ENCODE measurements at regions not wholly inside any gene's neighbourhood (a gene's known extent, or its start where the extent isn't known, plus 50 kb on each side); places are given as distances from the start of the nearest gene placed in this dataset.

DNA sequence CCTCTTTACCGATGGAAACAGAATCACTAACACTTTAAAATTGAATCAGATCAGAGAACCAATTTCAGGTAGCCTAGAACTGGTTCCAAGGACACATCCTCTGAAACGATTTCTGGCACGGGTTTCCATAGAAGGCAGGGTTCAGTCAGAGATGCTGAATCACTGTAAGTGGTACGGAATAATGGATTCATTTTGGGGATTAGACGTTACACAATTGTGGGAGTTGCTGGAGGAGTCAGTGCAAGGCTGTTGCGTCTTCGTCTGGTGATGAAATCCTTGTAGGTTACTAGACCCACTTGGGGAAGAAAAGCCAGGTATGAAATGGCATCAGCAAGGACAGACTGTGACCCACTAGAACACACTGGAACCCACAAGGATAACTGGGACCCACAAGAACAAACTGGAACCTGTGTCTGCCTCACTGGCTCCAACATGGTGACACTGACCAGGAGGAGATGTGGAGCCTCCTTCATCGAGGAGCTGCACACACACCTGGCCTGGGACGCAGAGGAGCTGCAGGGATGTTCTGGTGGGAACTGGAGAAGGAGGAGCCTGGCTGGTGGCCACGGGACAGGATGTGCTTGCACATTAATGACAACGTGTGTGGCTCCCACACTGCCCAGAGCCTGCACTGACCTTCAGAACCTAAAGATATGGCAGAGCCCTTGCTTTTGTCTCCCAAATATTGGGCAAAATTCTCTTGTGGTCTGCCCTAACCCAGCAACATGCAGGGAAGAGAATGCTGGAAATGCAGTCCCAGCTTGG is 105.1 kb downstream of the TRAPPC11 start:
- TF ChIP-seq, protein P1, sequence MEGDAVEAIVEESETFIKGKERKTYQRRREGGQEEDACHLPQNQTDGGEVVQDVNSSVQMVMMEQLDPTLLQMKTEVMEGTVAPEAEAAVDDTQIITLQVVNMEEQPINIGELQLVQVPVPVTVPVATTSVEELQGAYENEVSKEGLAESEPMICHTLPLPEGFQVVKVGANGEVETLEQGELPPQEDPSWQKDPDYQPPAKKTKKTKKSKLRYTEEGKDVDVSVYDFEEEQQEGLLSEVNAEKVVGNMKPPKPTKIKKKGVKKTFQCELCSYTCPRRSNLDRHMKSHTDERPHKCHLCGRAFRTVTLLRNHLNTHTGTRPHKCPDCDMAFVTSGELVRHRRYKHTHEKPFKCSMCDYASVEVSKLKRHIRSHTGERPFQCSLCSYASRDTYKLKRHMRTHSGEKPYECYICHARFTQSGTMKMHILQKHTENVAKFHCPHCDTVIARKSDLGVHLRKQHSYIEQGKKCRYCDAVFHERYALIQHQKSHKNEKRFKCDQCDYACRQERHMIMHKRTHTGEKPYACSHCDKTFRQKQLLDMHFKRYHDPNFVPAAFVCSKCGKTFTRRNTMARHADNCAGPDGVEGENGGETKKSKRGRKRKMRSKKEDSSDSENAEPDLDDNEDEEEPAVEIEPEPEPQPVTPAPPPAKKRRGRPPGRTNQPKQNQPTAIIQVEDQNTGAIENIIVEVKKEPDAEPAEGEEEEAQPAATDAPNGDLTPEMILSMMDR (IDR thresholded peaks at IDR 0.05; ENCODE audit: poor library complexity, severe bottlenecking) = no peak
- TF ChIP-seq POLR2AphosphoS5 (IDR thresholded peaks at IDR 0.05) (no peak), EZH2 (IDR thresholded peaks at IDR 0.05; ENCODE audit: borderline replicate concordance, insufficient read depth, low read length, poor library complexity, severe bottlenecking) (no peak), EP300 (conservative IDR thresholded peaks at IDR 0.05; ENCODE audit: poor library complexity, severe bottlenecking) (no peak), MXI1 (conservative IDR thresholded peaks at IDR 0.05; ENCODE audit: poor library complexity, severe bottlenecking) (no peak), RAD21 (conservative IDR thresholded peaks at IDR 0.05) (no peak)
- TF ChIP-seq, protein P2, sequence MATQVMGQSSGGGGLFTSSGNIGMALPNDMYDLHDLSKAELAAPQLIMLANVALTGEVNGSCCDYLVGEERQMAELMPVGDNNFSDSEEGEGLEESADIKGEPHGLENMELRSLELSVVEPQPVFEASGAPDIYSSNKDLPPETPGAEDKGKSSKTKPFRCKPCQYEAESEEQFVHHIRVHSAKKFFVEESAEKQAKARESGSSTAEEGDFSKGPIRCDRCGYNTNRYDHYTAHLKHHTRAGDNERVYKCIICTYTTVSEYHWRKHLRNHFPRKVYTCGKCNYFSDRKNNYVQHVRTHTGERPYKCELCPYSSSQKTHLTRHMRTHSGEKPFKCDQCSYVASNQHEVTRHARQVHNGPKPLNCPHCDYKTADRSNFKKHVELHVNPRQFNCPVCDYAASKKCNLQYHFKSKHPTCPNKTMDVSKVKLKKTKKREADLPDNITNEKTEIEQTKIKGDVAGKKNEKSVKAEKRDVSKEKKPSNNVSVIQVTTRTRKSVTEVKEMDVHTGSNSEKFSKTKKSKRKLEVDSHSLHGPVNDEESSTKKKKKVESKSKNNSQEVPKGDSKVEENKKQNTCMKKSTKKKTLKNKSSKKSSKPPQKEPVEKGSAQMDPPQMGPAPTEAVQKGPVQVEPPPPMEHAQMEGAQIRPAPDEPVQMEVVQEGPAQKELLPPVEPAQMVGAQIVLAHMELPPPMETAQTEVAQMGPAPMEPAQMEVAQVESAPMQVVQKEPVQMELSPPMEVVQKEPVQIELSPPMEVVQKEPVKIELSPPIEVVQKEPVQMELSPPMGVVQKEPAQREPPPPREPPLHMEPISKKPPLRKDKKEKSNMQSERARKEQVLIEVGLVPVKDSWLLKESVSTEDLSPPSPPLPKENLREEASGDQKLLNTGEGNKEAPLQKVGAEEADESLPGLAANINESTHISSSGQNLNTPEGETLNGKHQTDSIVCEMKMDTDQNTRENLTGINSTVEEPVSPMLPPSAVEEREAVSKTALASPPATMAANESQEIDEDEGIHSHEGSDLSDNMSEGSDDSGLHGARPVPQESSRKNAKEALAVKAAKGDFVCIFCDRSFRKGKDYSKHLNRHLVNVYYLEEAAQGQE (IDR thresholded peaks at IDR 0.05; ENCODE audit: borderline replicate concordance) = no peak

Data from neural cell (in vitro differentiated cells).